ENCODE measurements at regions not wholly inside any gene's neighbourhood (a gene's known extent, or its start where the extent isn't known, plus 50 kb on each side); places are given as distances from the start of the nearest gene placed in this dataset.

DNA sequence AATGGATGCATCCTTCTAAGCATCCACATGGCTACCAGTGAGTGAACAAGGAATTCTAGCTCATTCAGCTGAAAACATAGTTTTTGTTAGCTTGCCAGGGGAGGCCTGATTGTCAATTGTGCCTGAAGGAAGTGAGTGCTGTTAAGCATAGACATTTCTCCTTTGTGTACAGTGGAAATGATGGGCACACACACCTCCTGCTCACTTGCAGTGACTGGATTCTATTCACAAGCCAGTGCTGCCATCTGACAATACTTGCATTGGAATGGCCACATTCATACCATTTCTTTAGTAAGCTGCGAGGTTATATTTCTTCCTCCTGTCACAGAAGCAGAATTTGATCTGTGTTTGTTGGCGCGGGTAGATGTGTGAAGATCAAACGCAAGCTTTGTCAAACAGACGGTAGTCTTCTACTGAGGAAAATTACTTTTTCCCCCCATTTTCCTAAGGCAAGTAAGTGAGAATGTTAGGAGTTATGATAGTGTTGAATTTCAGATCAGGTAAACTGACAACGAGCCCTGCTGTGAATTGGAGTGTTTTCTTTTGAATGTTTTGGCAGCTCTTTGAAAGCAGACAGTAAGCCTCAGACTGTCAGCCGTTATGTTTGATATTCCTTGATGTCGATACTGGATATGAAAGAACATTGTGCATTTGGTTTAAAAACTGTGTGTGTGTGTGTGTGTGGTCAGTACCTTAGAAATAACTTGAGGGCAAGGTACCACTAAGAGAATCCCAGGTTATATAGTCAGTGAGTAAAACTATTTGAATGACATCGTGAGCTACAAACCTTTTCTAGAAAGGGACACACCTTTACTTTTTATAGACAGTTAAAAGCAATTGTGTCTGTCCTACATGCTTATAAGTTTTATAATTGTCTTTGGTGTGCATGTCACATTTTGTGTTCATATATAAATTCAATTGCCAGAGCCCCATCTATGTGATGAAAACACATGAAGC, 84.2 kb upstream of the BMP2 start:
- no peaks in the 10 kb centered on the region for H3K9me3 Mint-ChIP-seq

GRCh38 chr20:6680854-6681253, 86.6 kb upstream of the BMP2 start:
- H3K36me3 Mint-ChIP-seq = no peaks in the 10 kb centered on the region
- no peak overlapping the region for H3K4me3 Mint-ChIP-seq
- peaks cover 5% of the 10 kb centered on the region for H3K4me1 Mint-ChIP-seq (ENCODE audit: unreplicated experiment)
- no peak for DNase-seq (ENCODE audit: extremely low spot score, unreplicated experiment)
- TF ChIP-seq CTCF (conservative IDR thresholded peaks at IDR 0.05) = no peak
- no peaks in the 10 kb centered on the region for H3K27me3 Mint-ChIP-seq
- no peak overlapping the region for H3K27ac Mint-ChIP-seq
- H3K9me3 Mint-ChIP-seq = no peaks in the 10 kb centered on the region

More for the DNA sequence above, 84.2 kb upstream of the BMP2 start:
- TF ChIP-seq CTCF (conservative IDR thresholded peaks at IDR 0.05) = no peak
- peaks cover 7% of the 10 kb centered on the region for H3K4me1 Mint-ChIP-seq (ENCODE audit: unreplicated experiment)
- H3K27me3 Mint-ChIP-seq = no peaks in the 10 kb centered on the region
- H3K36me3 Mint-ChIP-seq = no peaks in the 10 kb centered on the region
- H3K4me3 Mint-ChIP-seq = no peak overlapping the region
- H3K27ac Mint-ChIP-seq = no peak overlapping the region
- DNase-seq (ENCODE audit: extremely low spot score, unreplicated experiment) = no peak

DNA sequence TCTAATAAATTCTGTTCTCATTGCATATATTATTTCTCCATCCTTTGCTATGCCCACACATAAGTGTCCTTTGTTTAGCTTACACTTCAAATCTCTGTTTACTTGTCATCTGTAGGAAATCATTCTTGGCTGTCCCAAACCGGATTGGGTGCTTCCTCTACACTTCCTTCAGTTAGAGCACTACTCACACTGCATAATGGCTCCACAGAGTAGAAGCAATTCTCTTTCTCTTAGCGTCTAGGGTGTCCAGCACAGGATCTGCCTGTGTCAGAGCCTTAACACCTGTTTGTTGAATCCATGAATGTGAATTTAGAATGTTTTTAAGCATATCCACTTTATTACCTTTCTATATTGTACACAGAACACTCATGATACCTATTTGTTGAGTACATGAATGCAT, 87.0 kb upstream of the BMP2 start:
- no peaks in the 10 kb centered on the region for H3K36me3 Mint-ChIP-seq
- no peak for TF ChIP-seq CTCF (conservative IDR thresholded peaks at IDR 0.05)
- H3K4me1 Mint-ChIP-seq (ENCODE audit: unreplicated experiment) = peaks cover 5% of the 10 kb centered on the region
- no peaks in the 10 kb centered on the region for H3K9me3 Mint-ChIP-seq
- H3K27ac Mint-ChIP-seq = no peak overlapping the region
- H3K27me3 Mint-ChIP-seq = no peaks in the 10 kb centered on the region
- H3K4me3 Mint-ChIP-seq = no peak overlapping the region
- DNase-seq (ENCODE audit: extremely low spot score, unreplicated experiment) = no peak

DNA sequence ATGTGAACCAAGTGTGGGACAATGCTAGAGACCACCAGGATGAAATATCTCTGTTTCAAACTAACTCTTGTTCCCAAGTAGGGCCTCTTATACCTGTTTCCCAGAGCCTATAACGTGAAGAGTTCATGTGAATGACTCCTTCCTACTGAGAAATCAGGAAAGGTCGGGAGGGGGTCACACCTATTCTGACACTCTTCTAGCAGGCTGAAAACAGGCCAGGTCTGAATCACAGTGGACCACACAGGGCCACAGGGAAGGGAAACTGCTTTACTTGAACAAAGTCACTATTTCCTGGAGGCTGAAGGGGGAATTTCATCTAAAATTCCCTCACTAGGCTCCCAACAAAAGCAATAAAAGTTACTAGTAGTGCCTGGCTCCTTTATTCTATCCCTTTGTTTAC, 88.4 kb upstream of the BMP2 start:
- no peaks in the 10 kb centered on the region for H3K27me3 Mint-ChIP-seq
- no peaks in the 10 kb centered on the region for H3K36me3 Mint-ChIP-seq
- no peaks in the 10 kb centered on the region for H3K9me3 Mint-ChIP-seq
- peaks cover 5% of the 10 kb centered on the region for H3K4me1 Mint-ChIP-seq (ENCODE audit: unreplicated experiment)
- no peak overlapping the region for H3K4me3 Mint-ChIP-seq
- TF ChIP-seq CTCF (conservative IDR thresholded peaks at IDR 0.05) = peak; percentile 27
- no peak overlapping the region for H3K27ac Mint-ChIP-seq
- no peak for DNase-seq (ENCODE audit: extremely low spot score, unreplicated experiment)

- Mint-ChIP-seq H3K27ac (no peak overlapping the region), H3K36me3 (no peaks in the 10 kb centered on the region)
- no peak for DNase-seq (ENCODE audit: extremely low spot score, unreplicated experiment)
These were observed 89.4 kb upstream of the BMP2 start for GRCh38 chr20:6678101-6678500.

More at GRCh38 chr20:6678101-6678500, 89.4 kb upstream of the BMP2 start:
- Mint-ChIP-seq H3K4me1 (ENCODE audit: unreplicated experiment) (peaks cover 2% of the 10 kb centered on the region), H3K9me3 (no peaks in the 10 kb centered on the region), H3K27me3 (no peaks in the 10 kb centered on the region), H3K4me3 (no peak overlapping the region)
- no peak for TF ChIP-seq CTCF (conservative IDR thresholded peaks at IDR 0.05)
